GM06990 (cell line): ENCODE measurements at regions not wholly inside any gene's neighbourhood (a gene's known extent, or its start where the extent isn't known, plus 50 kb on each side); places are given as distances from the start of the nearest gene placed in this dataset.
"Not testable (repeated sequence)": the region's sequence is repeated elsewhere in the genome, so short reads cannot be mapped to it uniquely, and the experiment has no call there.

ENCODE experiments used
- DNase-seq: peaks from one replicate; pipeline ENCODE4 v3.0.0-alpha.2; 2011; ENCODE audit not compliant: insufficient read length; ENCODE audit errors: extremely low read depth
- H3K27me3 ChIP-seq: replicated peaks from 2 replicates; pipeline ENCODE4 v1.6.0; 2011; ENCODE audit warnings: low read length; ENCODE audit not compliant: control insufficient read depth, insufficient read depth
- H3K36me3 ChIP-seq: 2 replicates; pipeline ENCODE4 v1.5.1; 2011; ENCODE audit warnings: low read length; ENCODE audit not compliant: control insufficient read depth, insufficient read depth
- H3K4me3 ChIP-seq: replicated peaks from 2 replicates; pipeline ENCODE4 v1.5.1; 2011; ENCODE audit warnings: low read depth, mild to moderate bottlenecking, control low read depth, low read length
- CTCF ChIP-seq: IDR thresholded peaks from 2 replicates; pipeline ENCODE4 v1.5.1; 2011; ENCODE audit warnings: low read length, control low read depth, mild to moderate bottlenecking, inconsistent platforms; ENCODE audit not compliant: insufficient read depth, poor library complexity, severe bottlenecking

- TF ChIP-seq CTCF: no peak
- DNase-seq: no peak
- H3K27me3 ChIP-seq: no peaks in the 10 kb centered on the region
- no peaks in the 10 kb centered on the region for H3K36me3 ChIP-seq
- H3K4me3 ChIP-seq: no peak overlapping the region
Measured at GRCh38 chr2:142291969-142292368, 161.2 kb upstream of the LRP1B start.

GRCh38 chr2:142290931-142291330 lies 160.1 kb upstream of the LRP1B start:
- Histone ChIP-seq H3K27me3 (no peaks in the 10 kb centered on the region), H3K36me3 (no peaks in the 10 kb centered on the region), H3K4me3 (no peak overlapping the region)
- DNase-seq: no peak
- no peak for TF ChIP-seq CTCF

GRCh38 chr2:142286618-142287017 lies 155.8 kb upstream of the LRP1B start:
- no peak for DNase-seq
- no peaks in the 10 kb centered on the region for H3K27me3 ChIP-seq
- TF ChIP-seq CTCF: peak; percentile 78

GRCh38 chr2:142285480-142285879 lies 154.7 kb upstream of the LRP1B start:
- no peak for TF ChIP-seq CTCF
- Histone ChIP-seq H3K36me3 (no peaks in the 10 kb centered on the region), H3K27me3 (no peaks in the 10 kb centered on the region), H3K4me3 (no peak overlapping the region)
- no peak for DNase-seq

More at GRCh38 chr2:142286618-142287017, 155.8 kb upstream of the LRP1B start:
- H3K36me3 ChIP-seq: no peaks in the 10 kb centered on the region
- H3K4me3 ChIP-seq: no peak overlapping the region

- H3K36me3 ChIP-seq, H3K27me3 ChIP-seq, DNase-seq, H3K4me3 ChIP-seq: not testable (repeated sequence)
Measured at GRCh38 chr2:142284336-142284735, 153.5 kb upstream of the LRP1B start.

DNA sequence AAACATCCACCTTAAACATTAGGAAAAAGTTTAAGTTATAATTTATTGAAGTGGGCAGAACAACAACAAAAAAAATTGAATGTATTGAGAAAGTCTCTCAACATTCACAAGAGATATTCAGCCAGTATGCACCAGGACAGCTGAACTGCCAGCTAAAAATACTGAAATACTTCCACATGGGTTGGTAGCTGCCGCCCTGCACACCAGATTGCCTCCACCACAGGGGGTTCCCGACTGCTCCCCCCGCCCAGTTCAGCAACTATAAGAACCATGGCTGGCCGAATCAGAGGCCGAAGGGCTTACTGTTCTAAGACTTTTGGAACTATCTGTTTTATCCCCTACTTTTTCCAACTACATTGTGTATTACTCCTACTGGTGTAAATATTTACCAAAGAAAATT lies 150.0 kb upstream of the LRP1B start:
- DNase-seq: no peak
- no peak for TF ChIP-seq CTCF
- Histone ChIP-seq H3K4me3 (no peak overlapping the region), H3K36me3 (no peaks in the 10 kb centered on the region), H3K27me3 (no peaks in the 10 kb centered on the region)
